CD4-positive, alpha-beta T cell (primary cell): ENCODE measurements at regions not wholly inside any gene's neighbourhood (a gene's known extent, or its start where the extent isn't known, plus 50 kb on each side); places are given as distances from the start of the nearest gene placed in this dataset.

Experiments used
- ATAC-seq: fragments of 200-7000 bp; cut with Tn5 transposase; one replicate; pipeline ENCODE4 v1.10.0; 2022; ENCODE audit warnings: mild to moderate bottlenecking; ENCODE audit not compliant: poor library complexity
- CTCF ChIA-PET: fragments of 350-600 bp; sonication (Branson Sonifier 250); formaldehyde crosslinking; loops from one replicate; lab custom pipeline; 2021; ENCODE audit warnings: antibody characterized with exemption, inconsistent platforms; lab: Charles Lee
- POLR2A ChIA-PET: fragments of 350-600 bp; sonication (Branson Sonifier 250); formaldehyde crosslinking; loops from one replicate; lab custom pipeline; 2021; ENCODE audit warnings: antibody characterized with exemption, inconsistent platforms; lab: Charles Lee
- DNase-seq, 14 experiments: peaks; one replicate each; pipeline ENCODE4 v3.0.0-alpha.2; 2013 to 2020; ENCODE audit warnings: mixed read lengths in 2 of 14
- H3K27ac ChIP-seq, 2 donors: one replicate each; pipeline versions ENCODE4 v1.5.1 to v1.7.0; 2013; ENCODE audit warnings: low read length in 2 of 2, low read depth in 1 of 2, mild to moderate bottlenecking in 1 of 2
- H3K27me3 ChIP-seq, 2 experiments: 1 replicate in 1 of 2; 2 replicates in 1 of 2; pipeline versions ENCODE4 v1.6.1 to v1.7.0; 2013; ENCODE audit warnings: low read length in 2 of 2, control low read depth in 1 of 2, mild to moderate bottlenecking in 1 of 2, moderate library complexity in 1 of 2; ENCODE audit not compliant: insufficient read depth in 2 of 2, control insufficient read depth in 1 of 2
- H3K36me3 ChIP-seq: one replicate; pipeline ENCODE4 v1.6.1; 2013; ENCODE audit warnings: low read length, control low read depth; ENCODE audit not compliant: insufficient read depth
- H3K4me1 ChIP-seq: one replicate; pipeline ENCODE4 v1.6.1; 2013; ENCODE audit warnings: low read length, control low read depth; ENCODE audit not compliant: insufficient read depth
- H3K4me3 ChIP-seq: one replicate; pipeline ENCODE4 v1.5.1; 2013; ENCODE audit warnings: mild to moderate bottlenecking, low read length, moderate library complexity
- H3K9me3 ChIP-seq, 2 experiments: 1 replicate in 1 of 2; 2 replicates in 1 of 2; pipeline versions ENCODE4 v1.6.1 to v1.7.0; 2013; ENCODE audit warnings: low read length in 2 of 2, mild to moderate bottlenecking in 2 of 2, control low read depth in 1 of 2, moderate library complexity in 1 of 2; ENCODE audit not compliant: control insufficient read depth in 1 of 2, insufficient read depth in 1 of 2
- H3K27ac Mint-ChIP-seq: one replicate; pipeline ENCODE4 v1.8.0; 2020; ENCODE audit warnings: mixed read lengths
- H3K27me3 Mint-ChIP-seq: one replicate; pipeline ENCODE4 v1.8.0; 2021; ENCODE audit warnings: mixed read lengths
- H3K36me3 Mint-ChIP-seq: one replicate; pipeline ENCODE4 v1.8.0; 2021; ENCODE audit warnings: low read depth, mixed read lengths
- H3K4me1 Mint-ChIP-seq: one replicate; pipeline ENCODE4 v1.8.0; 2021; ENCODE audit warnings: low read depth, mixed read lengths
- H3K4me3 Mint-ChIP-seq: one replicate; pipeline ENCODE4 v1.8.0; 2020; ENCODE audit warnings: mild to moderate bottlenecking, mixed read lengths
- H3K9me3 Mint-ChIP-seq: one replicate; pipeline ENCODE4 v1.8.0; 2020; ENCODE audit warnings: mixed read lengths
- CTCF ChIP-seq: fragments of 200-600 bp; IDR thresholded peaks from one replicate; pipeline ENCODE4 v1.8.0; 2022; ENCODE audit warnings: antibody characterized with exemption, mild to moderate bottlenecking
- intact Hi-C, 2 experiments: fragments of 100-400 bp; cut with DNase I in 1 of 2; cut with micrococcal nuclease in 1 of 2; formaldehyde crosslinking; loops; one replicate each; pipeline versions ENCODE4 v1.15.1 to v1.9.0; 2023 to 2025; cut with DNase I, micrococcal nuclease

- H3K27ac ChIP-seq, result no peak overlapping the region
- Mint-ChIP-seq H3K9me3 (no peaks in the 10 kb centered on the region), H3K4me1 (no peaks in the 10 kb centered on the region), H3K4me3 (no peak overlapping the region), H3K36me3 (no peaks in the 10 kb centered on the region), H3K27me3 (peaks cover 24% of the 10 kb centered on the region), H3K27ac (no peak overlapping the region)
- no peaks in the 10 kb centered on the region for H3K4me1 ChIP-seq
- H3K4me3 ChIP-seq, result no peak overlapping the region
- ChIA-PET POLR2A (no interaction called here), CTCF (no interaction called here)
- no peak for ATAC-seq
- TF ChIP-seq CTCF, result no peak
- H3K36me3 ChIP-seq, result no peaks in the 10 kb centered on the region
- intact Hi-C loops, result no loop called here
- no peaks in the 10 kb centered on the region for H3K27me3 ChIP-seq
- H3K9me3 ChIP-seq, result no peaks in the 10 kb centered on the region
- no peak for DNase-seq
Measured at GRCh38 chr5:168147106-168147505, 144.3 kb upstream of the WWC1 start.

- Histone ChIP-seq H3K4me3 (no peak overlapping the region), H3K36me3 (no peaks in the 10 kb centered on the region), H3K9me3 (no peaks in the 10 kb centered on the region), H3K4me1 (no peaks in the 10 kb centered on the region), H3K27me3 (no peaks in the 10 kb centered on the region), H3K27ac (no peak overlapping the region)
- ATAC-seq (no peak), DNase-seq (no peak)
- Mint-ChIP-seq H3K4me3 (no peak overlapping the region), H3K36me3 (no peaks in the 10 kb centered on the region), H3K9me3 (no peaks in the 10 kb centered on the region), H3K27ac (no peak overlapping the region), H3K27me3 (peaks cover 24% of the 10 kb centered on the region), H3K4me1 (no peaks in the 10 kb centered on the region)
- intact Hi-C loops, result no loop called here
- ChIA-PET CTCF (no interaction called here), POLR2A (no interaction called here)
- TF ChIP-seq CTCF, result no peak
Measured at GRCh38 chr5:168147568-168148360, 143.7 kb upstream of the WWC1 start.

GRCh38 chr5:168151041-168151440 is 140.4 kb upstream of the WWC1 start:
- Mint-ChIP-seq H3K27ac (no peak overlapping the region), H3K27me3 (peaks cover 33% of the 10 kb centered on the region), H3K4me3 (no peak overlapping the region), H3K4me1 (no peaks in the 10 kb centered on the region), H3K36me3 (no peaks in the 10 kb centered on the region), H3K9me3 (no peaks in the 10 kb centered on the region)
- no peaks in the 10 kb centered on the region for H3K27me3 ChIP-seq
- ChIA-PET POLR2A (no interaction called here), CTCF (no interaction called here)
- no peak for TF ChIP-seq CTCF
- no peak overlapping the region for H3K4me3 ChIP-seq
- H3K4me1 ChIP-seq, result no peaks in the 10 kb centered on the region
- intact Hi-C loops, result no loop called here
- no peaks in the 10 kb centered on the region for H3K36me3 ChIP-seq
- no peaks in the 10 kb centered on the region for H3K9me3 ChIP-seq
- ATAC-seq (no peak), DNase-seq (no peak)
- no peak overlapping the region for H3K27ac ChIP-seq
